Fibroblast of pulmonary artery (primary cell): ENCODE measurements at regions not wholly inside any gene's neighbourhood (a gene's known extent, or its start where the extent isn't known, plus 50 kb on each side); places are given as distances from the start of the nearest gene placed in this dataset.
"Not testable (repeated sequence)": the region's sequence is repeated elsewhere in the genome, so short reads cannot be mapped to it uniquely, and the experiment has no call there.

Source experiments
- DNase-seq: peaks from one replicate; pipeline ENCODE4 v3.0.0-alpha.2; 2010; ENCODE audit warnings: low read depth
- H3K4me3 ChIP-seq: replicated peaks from 2 replicates; pipeline ENCODE4 v1.5.1; 2011; ENCODE audit warnings: low read depth, mild to moderate bottlenecking, control low read depth, low read length, moderate library complexity
- CTCF ChIP-seq: IDR thresholded peaks from 2 replicates; pipeline ENCODE4 v1.5.1; 2011; ENCODE audit warnings: mild to moderate bottlenecking, control low read depth, low read length, inconsistent platforms; ENCODE audit errors: missing control alignments

DNA sequence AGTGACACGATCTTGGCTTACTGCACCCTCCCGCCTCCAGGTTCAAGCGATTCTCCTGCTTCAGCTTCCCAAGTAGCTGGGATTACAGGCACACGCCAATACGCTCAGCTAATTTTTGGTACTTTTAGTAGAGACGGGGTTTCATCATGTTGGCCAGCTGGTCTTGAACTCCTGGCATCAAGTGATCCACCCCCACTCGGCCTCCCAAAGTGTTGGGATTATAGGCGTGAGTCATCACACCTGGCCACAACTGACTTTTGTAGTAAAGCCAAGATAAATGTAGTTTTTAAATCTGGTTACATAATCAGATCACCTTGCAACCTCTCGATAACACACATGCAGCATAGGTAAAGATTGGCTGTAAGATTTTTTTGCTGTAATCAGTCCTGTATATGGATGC is 657.5 kb upstream of the DPPA4 start:
- DNase-seq, result no peak
- H3K4me3 ChIP-seq, result no peak overlapping the region
- TF ChIP-seq CTCF, result no peak

DNA sequence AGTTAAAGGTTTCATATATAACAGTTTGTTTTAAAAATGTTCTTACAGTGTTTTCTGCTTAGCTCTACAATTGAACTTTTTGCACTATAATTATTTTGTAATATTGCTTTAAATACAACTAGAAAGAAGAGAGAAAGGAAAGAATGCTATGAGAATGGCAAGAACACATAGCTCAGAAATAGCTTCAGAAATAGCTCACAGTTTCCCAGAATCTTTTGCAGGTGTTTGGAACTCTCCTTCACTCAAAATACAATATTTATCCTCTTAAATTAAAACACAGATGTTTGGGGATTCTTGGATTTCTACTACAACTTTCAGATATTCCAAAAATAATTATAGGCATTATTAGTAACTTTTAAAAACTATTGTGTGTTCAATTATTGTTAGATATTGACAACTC is 658.0 kb upstream of the DPPA4 start:
- H3K4me3 ChIP-seq, result no peak overlapping the region
- no peak for TF ChIP-seq CTCF
- DNase-seq, result no peak

- not testable (repeated sequence) for DNase-seq, H3K4me3 ChIP-seq
Observed at GRCh38 chr3:110001905-110002304, 664.6 kb upstream of the DPPA4 start.

GRCh38 chr3:110006913-110007312 is 669.6 kb upstream of the DPPA4 start:
- no peak for DNase-seq
- TF ChIP-seq CTCF, result no peak
- H3K4me3 ChIP-seq, result no peak overlapping the region

- no peak for DNase-seq
- H3K4me3 ChIP-seq, result no peak overlapping the region
- no peak for TF ChIP-seq CTCF
Observed at GRCh38 chr3:110015231-110015963, 678.1 kb upstream of the DPPA4 start.

- peak; percentile 54 for DNase-seq
- peak overlapping the region; percentile 8 for H3K4me3 ChIP-seq
- TF ChIP-seq CTCF, result no peak
Observed at GRCh38 chr3:110016235-110016815, 679.0 kb upstream of the DPPA4 start.

- H3K4me3 ChIP-seq, result no peak overlapping the region
- no peak for TF ChIP-seq CTCF
- no peak for DNase-seq
Observed at GRCh38 chr3:110017304-110017703, 680.0 kb upstream of the DPPA4 start.
